H1 (cell line): ENCODE measurements at regions not wholly inside any gene's neighbourhood (a gene's known extent, or its start where the extent isn't known, plus 50 kb on each side); places are given as distances from the start of the nearest gene placed in this dataset.
"Not testable (repeated sequence)": the region's sequence is repeated elsewhere in the genome, so short reads cannot be mapped to it uniquely, and the experiment has no call there.

Source experiments
- CTCF ChIA-PET: fragments of 300-600 bp; sonication (Branson Sonifier 250); formaldehyde crosslinking; loops from one replicate; lab custom pipeline; 2021; ENCODE audit not compliant: partially characterized antibody; lab: Charles Lee
- POLR2A ChIA-PET: fragments of 300-600 bp; sonication (Branson Sonifier 250); formaldehyde crosslinking; loops from one replicate; lab custom pipeline; 2021; ENCODE audit warnings: inconsistent platforms; ENCODE audit not compliant: partially characterized antibody; lab: Charles Lee
- DNase-seq, 2 experiments: peaks; one replicate each; pipeline versions ENCODE4 v3.0.0 to v3.0.0-alpha.2; 2010 to 2022; ENCODE audit warnings: low spot score in 2 of 2, low read depth in 1 of 2, mixed read lengths in 1 of 2
- FAIRE-seq: peaks from 2 replicates; lab custom pipeline; 2011; peaks lifted over from hg19 to GRCh38; lab: Jason Lieb, UNC
- H2AFZ ChIP-seq: 2 replicates; pipeline ENCODE4 v1.8.1; 2012; ENCODE audit warnings: low read length, inconsistent platforms
- H2AK5ac ChIP-seq: 2 replicates; pipeline ENCODE4 v1.6.1; 2013; ENCODE audit warnings: low read depth, low read length
- H2BK120ac ChIP-seq: replicated peaks from 2 replicates; pipeline ENCODE3; 2013; ENCODE audit warnings: low read depth, low read length, inconsistent platforms
- H2BK12ac ChIP-seq: 2 replicates; pipeline ENCODE4 v1.6.1; 2013; ENCODE audit warnings: low read depth, low read length
- H2BK15ac ChIP-seq: 2 replicates; pipeline ENCODE4 v1.6.1; 2013; ENCODE audit warnings: low read length
- H2BK20ac ChIP-seq: 2 replicates; pipeline ENCODE4 v1.6.1; 2013; ENCODE audit warnings: low read length
- H2BK5ac ChIP-seq: 2 replicates; pipeline ENCODE4 v1.6.1; 2013; ENCODE audit warnings: low read depth, low read length
- H3K14ac ChIP-seq: 2 replicates; pipeline ENCODE4 v1.6.1; 2013; ENCODE audit warnings: inconsistent platforms; ENCODE audit not compliant: insufficient read length
- H3K18ac ChIP-seq: 2 replicates; pipeline ENCODE4 v1.6.1; 2013; ENCODE audit warnings: low read length; ENCODE audit errors: extremely low read depth
- H3K23ac ChIP-seq: 2 replicates; pipeline ENCODE4 v1.6.1; 2013; ENCODE audit warnings: inconsistent platforms; ENCODE audit not compliant: insufficient read length
- H3K23me2 ChIP-seq: 2 replicates; pipeline ENCODE4 v1.6.1; 2013; ENCODE audit warnings: low read depth, low read length
- H3K27ac ChIP-seq: 2 replicates; pipeline ENCODE4 v1.6.1; 2011; ENCODE audit warnings: low read depth, low read length, inconsistent platforms
- H3K27me3 ChIP-seq, 4 experiments: replicated peaks in 1 of 4; 1 replicate in 1 of 4; 2 replicates in 3 of 4; pipeline versions ENCODE4 v1.6.1 to v1.8.1; 2011 to 2013; ENCODE audit warnings: low read length in 3 of 4, mild to moderate bottlenecking in 3 of 4, inconsistent platforms in 2 of 4, mixed read lengths in 2 of 4, moderate library complexity in 1 of 4; ENCODE audit not compliant: control insufficient read depth in 3 of 4, insufficient read depth in 3 of 4; ENCODE audit errors: extremely low read depth in 1 of 4
- H3K36me3 ChIP-seq, 4 experiments: 2 replicates each; pipeline versions ENCODE4 v1.6.1 to v1.8.1; 2011 to 2013; ENCODE audit warnings: mild to moderate bottlenecking in 4 of 4, low read length in 3 of 4, moderate library complexity in 2 of 4, control low read depth in 1 of 4, inconsistent platforms in 1 of 4; ENCODE audit not compliant: insufficient read depth in 4 of 4, control insufficient read depth in 2 of 4
- H3K4ac ChIP-seq: replicated peaks from 2 replicates; pipeline ENCODE3; 2013; ENCODE audit warnings: low read length, low read depth, mixed read lengths, inconsistent platforms; ENCODE audit not compliant: insufficient read length
- H3K4me1 ChIP-seq, 4 experiments: replicated peaks in 1 of 4; 1 replicate in 1 of 4; 2 replicates in 3 of 4; pipeline versions ENCODE4 v1.6.1 to v1.8.1; 2011 to 2013; ENCODE audit warnings: low read length in 3 of 4, inconsistent platforms in 2 of 4, mixed read lengths in 1 of 4; ENCODE audit not compliant: insufficient read depth in 4 of 4, control insufficient read depth in 3 of 4
- H3K4me2 ChIP-seq, 2 experiments: 2 replicates each; pipeline versions ENCODE4 v1.6.1 to v1.8.1; 2011 to 2013; ENCODE audit warnings: low read depth in 2 of 2, low read length in 2 of 2, control low read depth in 1 of 2, inconsistent platforms in 1 of 2, mild to moderate bottlenecking in 1 of 2; ENCODE audit not compliant: insufficient read depth in 1 of 2
- H3K4me3 ChIP-seq, 4 experiments: fragments of 200-600, 300-600 bp in 1 of 4; sonication (generic), shearing (Covaris generic), sonication (Bioruptor Twin) in 1 of 4; 2 replicates each; pipeline versions ENCODE4 v1.5.1 to v1.8.1; 2011 to 2016; ENCODE audit warnings: low read length in 4 of 4, low read depth in 3 of 4, control low read depth in 2 of 4, inconsistent platforms in 2 of 4, mild to moderate bottlenecking in 2 of 4, mixed read lengths in 1 of 4, moderate library complexity in 1 of 4; ENCODE audit not compliant: insufficient read depth in 2 of 4; ENCODE audit errors: extremely low read depth in 1 of 4
- H3K56ac ChIP-seq: replicated peaks from 2 replicates; pipeline ENCODE3; 2013; ENCODE audit warnings: low read depth, mild to moderate bottlenecking, mixed read lengths, low read length, inconsistent platforms; ENCODE audit not compliant: insufficient read length
- H3K79me1 ChIP-seq: 2 replicates; pipeline ENCODE4 v1.6.1; 2013; ENCODE audit warnings: low read depth, low read length, control low read depth
- H3K79me2 ChIP-seq, 2 experiments: 2 replicates each; pipeline versions ENCODE4 v1.6.1 to v1.8.1; 2012 to 2013; ENCODE audit warnings: low read length in 2 of 2, mild to moderate bottlenecking in 2 of 2, inconsistent platforms in 1 of 2; ENCODE audit not compliant: insufficient read depth in 2 of 2, control insufficient read depth in 1 of 2
- H3K9ac ChIP-seq, 4 experiments: replicated peaks in 1 of 4; 1 replicate in 1 of 4; 2 replicates in 3 of 4; pipeline versions ENCODE4 v1.6.1 to v1.8.1; 2011 to 2013; ENCODE audit warnings: low read depth in 3 of 4, low read length in 3 of 4, control low read depth in 2 of 4, mild to moderate bottlenecking in 2 of 4, moderate library complexity in 2 of 4, inconsistent platforms in 1 of 4; ENCODE audit errors: extremely low read depth in 1 of 4
- H3K9me3 ChIP-seq, 2 experiments: 2 replicates each; pipeline versions ENCODE4 v1.6.1 to v1.8.1; 2012 to 2013; ENCODE audit warnings: mild to moderate bottlenecking in 2 of 2, moderate library complexity in 2 of 2, control low read depth in 1 of 2, inconsistent platforms in 1 of 2, low read depth in 1 of 2, low read length in 1 of 2, mixed read lengths in 1 of 2; ENCODE audit not compliant: insufficient read depth in 2 of 2
- H4K20me1 ChIP-seq, 2 experiments: replicated peaks in 1 of 2; 2 replicates each; pipeline versions ENCODE3 to v1.8.1; 2011 to 2013; ENCODE audit warnings: inconsistent platforms in 2 of 2, low read length in 2 of 2, mild to moderate bottlenecking in 1 of 2; ENCODE audit not compliant: insufficient read depth in 2 of 2, control insufficient read depth in 1 of 2
- H4K5ac ChIP-seq: 2 replicates; pipeline ENCODE4 v1.6.1; 2013; ENCODE audit warnings: low read length, low read depth, mixed read lengths, inconsistent platforms; ENCODE audit not compliant: insufficient read length
- H4K8ac ChIP-seq: 2 replicates; pipeline ENCODE4 v1.8.0; 2013; ENCODE audit warnings: mild to moderate bottlenecking, moderate library complexity, low read length, inconsistent platforms; ENCODE audit not compliant: insufficient read depth; ENCODE audit errors: extremely low read depth
- H4K91ac ChIP-seq: replicated peaks from 2 replicates; pipeline ENCODE3; 2013; ENCODE audit warnings: low read length, mixed read lengths, inconsistent platforms; ENCODE audit not compliant: insufficient read length
- WGBS, 2 experiments: shearing (Covaris generic) in 1 of 2; methylation state at CpG; one replicate each; pipeline versions ENCODE4 v1.1.6 to v1.1.7; 2013 to 2015; ENCODE audit warnings: low lambda C conversion rate in 2 of 2, mixed read lengths in 2 of 2, inconsistent platforms in 1 of 2, low coverage in 1 of 2, missing lambda C conversion rate in 1 of 2; ENCODE audit not compliant: insufficient replicate concordance in 2 of 2, insufficient coverage in 1 of 2, insufficient read length in 1 of 2; ENCODE audit errors: extremely low coverage in 1 of 2, missing lambda C conversion rate in 1 of 2; 5-methylcytosine and 5-hydroxymethylcytosine counted together

DNA sequence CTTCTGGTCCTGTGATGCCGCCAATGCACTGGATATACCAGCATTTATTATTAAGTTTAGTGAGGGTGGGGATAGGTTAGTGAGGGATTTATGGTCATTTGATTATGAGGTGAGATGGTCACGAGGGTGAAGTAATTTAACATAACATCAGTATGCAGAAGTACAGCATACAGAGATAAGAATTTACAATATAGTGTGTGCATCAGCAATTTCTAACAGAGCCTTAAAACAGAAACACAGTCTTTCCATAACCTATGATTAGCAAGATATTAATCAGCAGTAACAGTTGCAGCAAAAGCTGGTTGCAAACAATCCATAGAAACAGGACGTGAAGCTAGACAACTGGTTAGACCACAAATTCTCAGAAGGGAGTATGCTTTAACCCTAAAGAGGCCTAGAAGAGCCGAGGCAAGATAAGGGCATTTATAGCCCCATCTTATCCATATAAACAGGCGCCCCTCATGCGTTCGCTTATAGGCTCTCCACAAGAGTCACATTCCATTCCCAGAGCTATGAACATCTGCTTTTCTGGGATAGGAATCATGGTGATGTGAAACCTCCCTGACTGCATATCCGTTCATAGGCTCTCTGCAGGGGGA lies 139.8 kb downstream of the OR13A1 start:
- H2BK20ac ChIP-seq, H4K8ac ChIP-seq, H3K27ac ChIP-seq, H3K4me1 ChIP-seq, H2BK120ac ChIP-seq, H2AK5ac ChIP-seq, H3K18ac ChIP-seq, H2AFZ ChIP-seq, H3K4ac ChIP-seq, H3K4me3 ChIP-seq, H3K14ac ChIP-seq, H2BK15ac ChIP-seq, H3K9me3 ChIP-seq, H3K79me1 ChIP-seq, H2BK12ac ChIP-seq, H3K27me3 ChIP-seq, CTCF ChIA-PET, H2BK5ac ChIP-seq, H3K9ac ChIP-seq, H4K91ac ChIP-seq, POLR2A ChIA-PET, H3K79me2 ChIP-seq, H4K20me1 ChIP-seq, H4K5ac ChIP-seq, H3K56ac ChIP-seq, H3K23me2 ChIP-seq, H3K36me3 ChIP-seq, H3K23ac ChIP-seq, FAIRE-seq, H3K4me2 ChIP-seq, DNase-seq: not testable (repeated sequence)
- WGBS, 2 experiments, result 92% methylated on average over 8 of the region's 8 CpGs; no CpG with 5 or more reads in 1 of the 2 experiments
